Mesothelial cell of epicardium (in vitro differentiated cells): ENCODE measurements at regions not wholly inside any gene's neighbourhood (a gene's known extent, or its start where the extent isn't known, plus 50 kb on each side); places are given as distances from the start of the nearest gene placed in this dataset.
A peak's percentile ranks its signal among the peaks of the same experiment; 100 is the strongest.

ENCODE experiments used
- DNase-seq, 2 experiments: peaks; one replicate each; pipeline ENCODE4 v3.0.0; 2021; ENCODE audit warnings: low spot score in 2 of 2; ENCODE audit not compliant: unreplicated experiment in 2 of 2
- H3K27ac Mint-ChIP-seq: 2 replicates; pipeline ENCODE4 v1.8.0; 2021; ENCODE audit warnings: mixed read lengths
- H3K27me3 Mint-ChIP-seq: 2 replicates; pipeline ENCODE4 v1.8.0; 2021; ENCODE audit warnings: low read depth, mixed read lengths
- H3K36me3 Mint-ChIP-seq: 2 replicates; pipeline ENCODE4 v1.8.0; 2021; ENCODE audit warnings: mixed read lengths
- H3K4me1 Mint-ChIP-seq: 2 replicates; pipeline ENCODE4 v1.8.0; 2021; ENCODE audit warnings: mixed read lengths
- H3K4me3 Mint-ChIP-seq: 2 replicates; pipeline ENCODE4 v1.8.0; 2021; ENCODE audit warnings: mild to moderate bottlenecking, moderate library complexity, mixed read lengths
- H3K9me3 Mint-ChIP-seq: 2 replicates; pipeline ENCODE4 v1.8.0; 2021; ENCODE audit warnings: mixed read lengths
- TF ChIP-seq, protein P1 (sequence below): fragments of 200-600 bp; sonication (generic); IDR thresholded peaks from one replicate; pipeline ENCODE4 v1.5.0; 2021; ENCODE audit warnings: antibody characterized with exemption; ENCODE audit not compliant: unreplicated experiment

DNA sequence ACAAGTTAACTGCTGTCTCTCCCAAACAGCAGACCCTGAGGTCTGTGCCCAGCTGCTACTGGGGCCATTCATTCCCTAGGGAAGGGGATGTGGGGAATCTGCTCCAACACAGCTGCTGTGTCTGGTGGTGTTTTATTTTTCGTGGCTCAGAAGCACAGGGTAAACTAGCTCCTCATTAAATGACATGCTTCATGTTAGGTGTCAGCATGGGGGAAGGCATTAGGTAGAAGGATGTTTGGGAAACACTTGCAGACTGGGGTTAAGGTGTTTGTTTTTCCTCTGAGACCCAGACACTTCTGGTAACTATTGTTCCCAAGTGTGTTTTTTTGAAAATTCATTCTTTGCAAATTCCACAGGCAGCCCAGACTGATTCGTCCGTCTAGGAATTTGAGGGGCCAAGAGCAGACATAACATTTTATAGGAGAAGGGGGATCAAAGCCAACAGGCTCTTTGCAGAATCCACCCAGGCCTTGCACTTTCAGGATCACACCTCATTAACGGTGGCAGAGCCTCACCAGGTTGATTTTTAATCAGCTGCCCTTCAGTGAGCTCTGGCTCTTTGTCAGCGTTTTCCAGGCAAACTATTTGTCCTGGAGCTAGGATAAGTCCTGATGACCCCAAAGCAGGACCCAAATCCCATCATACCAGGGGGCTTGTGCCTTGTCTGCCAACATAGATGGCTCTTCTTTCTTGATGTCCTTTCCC is 65.4 kb upstream of the ITGA11 start:
- no peak overlapping the region for H3K4me3 Mint-ChIP-seq
- no peak for DNase-seq
- H3K4me1 Mint-ChIP-seq: peaks cover 30% of the 10 kb centered on the region
- peaks cover 6% of the 10 kb centered on the region for H3K9me3 Mint-ChIP-seq
- peaks cover 12% of the 10 kb centered on the region for H3K27me3 Mint-ChIP-seq
- H3K27ac Mint-ChIP-seq: no peak overlapping the region
- TF ChIP-seq, protein P1, sequence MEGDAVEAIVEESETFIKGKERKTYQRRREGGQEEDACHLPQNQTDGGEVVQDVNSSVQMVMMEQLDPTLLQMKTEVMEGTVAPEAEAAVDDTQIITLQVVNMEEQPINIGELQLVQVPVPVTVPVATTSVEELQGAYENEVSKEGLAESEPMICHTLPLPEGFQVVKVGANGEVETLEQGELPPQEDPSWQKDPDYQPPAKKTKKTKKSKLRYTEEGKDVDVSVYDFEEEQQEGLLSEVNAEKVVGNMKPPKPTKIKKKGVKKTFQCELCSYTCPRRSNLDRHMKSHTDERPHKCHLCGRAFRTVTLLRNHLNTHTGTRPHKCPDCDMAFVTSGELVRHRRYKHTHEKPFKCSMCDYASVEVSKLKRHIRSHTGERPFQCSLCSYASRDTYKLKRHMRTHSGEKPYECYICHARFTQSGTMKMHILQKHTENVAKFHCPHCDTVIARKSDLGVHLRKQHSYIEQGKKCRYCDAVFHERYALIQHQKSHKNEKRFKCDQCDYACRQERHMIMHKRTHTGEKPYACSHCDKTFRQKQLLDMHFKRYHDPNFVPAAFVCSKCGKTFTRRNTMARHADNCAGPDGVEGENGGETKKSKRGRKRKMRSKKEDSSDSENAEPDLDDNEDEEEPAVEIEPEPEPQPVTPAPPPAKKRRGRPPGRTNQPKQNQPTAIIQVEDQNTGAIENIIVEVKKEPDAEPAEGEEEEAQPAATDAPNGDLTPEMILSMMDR: no peak
- no peaks in the 10 kb centered on the region for H3K36me3 Mint-ChIP-seq

DNA sequence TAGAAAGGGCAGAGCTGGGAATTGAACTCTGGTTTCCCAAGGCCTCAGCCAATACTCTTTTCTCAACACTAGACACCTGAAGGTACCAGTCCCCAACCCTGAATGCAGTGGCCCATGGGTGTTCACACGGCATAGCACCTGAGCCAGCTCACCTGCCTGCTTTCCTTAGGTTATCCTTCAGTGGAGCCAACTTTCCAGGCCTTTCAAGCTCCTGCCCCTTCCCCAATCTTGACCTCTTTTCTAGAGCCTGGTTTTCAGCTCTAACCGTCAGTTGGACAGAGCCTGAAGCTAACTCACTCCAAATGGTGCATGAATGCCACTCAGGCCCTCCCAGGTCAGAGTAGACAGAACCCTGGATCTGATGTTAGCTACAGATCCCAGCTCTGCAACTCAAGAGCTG is 66.1 kb upstream of the ITGA11 start:
- H3K27ac Mint-ChIP-seq: no peak overlapping the region
- H3K4me1 Mint-ChIP-seq: peaks cover 26% of the 10 kb centered on the region
- DNase-seq: no peak
- H3K27me3 Mint-ChIP-seq: peaks cover 7% of the 10 kb centered on the region
- TF ChIP-seq, protein P1: no peak
- peaks cover 6% of the 10 kb centered on the region for H3K9me3 Mint-ChIP-seq
- no peaks in the 10 kb centered on the region for H3K36me3 Mint-ChIP-seq
- no peak overlapping the region for H3K4me3 Mint-ChIP-seq

DNA sequence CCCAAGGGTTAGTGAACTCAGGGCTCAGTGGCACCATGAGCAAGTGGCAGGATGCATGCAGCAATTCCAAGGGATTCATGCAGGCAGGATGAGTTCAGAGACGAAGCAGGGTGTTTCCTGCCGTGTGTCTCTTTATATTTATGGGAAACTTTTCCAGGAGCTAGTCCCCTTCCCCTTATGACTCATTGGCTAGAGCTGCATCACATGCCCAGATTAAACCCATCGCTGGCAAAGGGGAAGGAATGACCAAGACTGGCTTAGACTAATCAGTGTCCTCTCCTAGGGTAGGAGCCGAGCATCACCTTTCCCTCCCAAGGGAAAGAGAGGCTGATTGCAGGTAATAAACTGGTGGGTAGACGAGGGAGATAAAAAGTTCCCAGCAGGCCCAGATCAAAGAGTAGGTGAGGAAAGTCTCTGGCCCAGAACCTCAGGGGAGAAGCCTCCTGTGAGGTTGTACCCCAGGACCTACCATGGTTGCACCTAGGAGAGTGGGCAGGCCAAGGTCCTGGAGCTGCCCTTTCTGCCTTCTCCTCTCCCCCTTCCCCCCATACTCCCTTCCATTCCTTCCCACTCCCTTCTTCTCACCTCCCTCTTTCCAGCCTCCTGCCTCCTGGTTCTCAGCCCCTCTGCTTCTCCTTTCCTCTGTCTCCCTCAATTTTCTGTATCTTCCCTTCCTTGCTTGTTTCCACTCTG is 67.8 kb upstream of the ITGA11 start:
- Mint-ChIP-seq H3K9me3 (peaks cover 6% of the 10 kb centered on the region), H3K27ac (no peak overlapping the region), H3K4me1 (peaks cover 18% of the 10 kb centered on the region), H3K36me3 (no peaks in the 10 kb centered on the region), H3K27me3 (peaks cover 5% of the 10 kb centered on the region), H3K4me3 (no peak overlapping the region)
- TF ChIP-seq, protein P1: no peak
- peak in 1 of 2 experiments; percentile 21 for DNase-seq

DNA sequence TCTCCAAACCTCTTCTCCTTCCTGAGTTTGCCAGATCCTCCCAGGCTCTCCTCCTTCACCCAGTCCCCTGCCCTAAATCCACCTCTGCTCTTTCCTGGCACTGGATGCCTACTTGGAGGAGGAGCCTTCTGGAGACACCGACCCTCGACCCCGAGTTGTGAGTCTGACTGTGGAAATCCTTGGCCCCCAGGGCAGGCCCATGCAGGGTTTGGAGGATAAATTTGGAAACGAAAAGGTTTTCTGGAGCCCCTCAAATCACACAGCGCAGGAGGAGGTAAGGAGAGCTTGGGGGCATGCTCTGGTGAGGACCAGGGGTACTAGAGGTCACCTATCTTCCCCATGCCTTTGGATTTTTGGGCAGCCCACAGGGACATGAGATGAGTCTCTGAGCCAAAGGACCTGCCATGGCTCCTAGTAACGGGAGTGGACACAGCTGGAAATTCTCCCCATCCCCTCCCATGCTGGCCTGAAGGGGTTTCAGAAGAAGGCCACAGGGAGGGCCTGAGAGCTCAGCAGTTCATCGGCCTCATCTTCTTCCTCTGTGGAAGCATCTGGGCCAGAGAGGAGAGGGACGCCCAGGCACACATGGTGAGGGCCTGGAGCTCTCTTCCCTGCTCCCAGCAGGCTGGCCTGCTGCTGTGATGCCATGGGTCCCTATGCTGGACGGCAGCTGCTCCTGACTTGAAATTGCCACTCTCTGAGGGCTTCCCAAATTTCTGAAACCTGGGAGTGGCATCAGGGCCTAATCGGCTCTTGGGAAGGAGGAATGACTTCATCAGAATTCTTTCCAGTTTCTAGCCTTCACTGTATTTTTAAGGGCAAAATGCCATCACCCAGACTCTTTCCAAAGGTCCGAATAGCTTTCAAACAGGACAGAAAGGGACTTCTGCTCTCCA is 68.6 kb upstream of the ITGA11 start:
- peaks cover 5% of the 10 kb centered on the region for H3K27me3 Mint-ChIP-seq
- TF ChIP-seq, protein P1: no peak
- H3K27ac Mint-ChIP-seq: no peak overlapping the region
- no peak overlapping the region for H3K4me3 Mint-ChIP-seq
- DNase-seq: no peak
- H3K36me3 Mint-ChIP-seq: no peaks in the 10 kb centered on the region
- H3K4me1 Mint-ChIP-seq: peaks cover 13% of the 10 kb centered on the region
- H3K9me3 Mint-ChIP-seq: peaks cover 6% of the 10 kb centered on the region

DNA sequence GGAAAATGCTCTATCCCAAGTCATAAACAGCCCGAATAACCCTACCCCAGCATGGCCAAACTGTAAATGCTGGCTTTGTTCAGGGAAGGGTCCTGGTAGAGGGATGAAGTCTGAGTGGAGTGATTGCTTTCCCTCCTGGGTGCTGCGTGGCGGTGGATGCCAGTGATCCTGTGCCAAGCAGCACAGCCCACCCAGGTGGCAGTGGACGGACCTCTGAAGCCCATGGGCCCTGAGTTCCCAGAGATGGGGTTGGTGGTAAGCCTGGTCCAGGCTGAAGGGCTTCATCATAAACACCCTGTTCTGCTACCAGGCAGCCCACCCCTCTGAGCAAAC is 69.3 kb upstream of the ITGA11 start:
- H3K27me3 Mint-ChIP-seq: peaks cover 5% of the 10 kb centered on the region
- TF ChIP-seq, protein P1: no peak
- H3K4me1 Mint-ChIP-seq: peaks cover 11% of the 10 kb centered on the region
- no peaks in the 10 kb centered on the region for H3K36me3 Mint-ChIP-seq
- no peak overlapping the region for H3K27ac Mint-ChIP-seq
- no peak overlapping the region for H3K4me3 Mint-ChIP-seq
- peaks cover 1% of the 10 kb centered on the region for H3K9me3 Mint-ChIP-seq
- DNase-seq: no peak
